LNCAP (cell line): ENCODE measurements at regions not wholly inside any gene's neighbourhood (a gene's known extent, or its start where the extent isn't known, plus 50 kb on each side); places are given as distances from the start of the nearest gene placed in this dataset.

Source experiments
- TF ChIP-seq, protein P1 (sequence below): fragments of 450-650 bp; IDR thresholded peaks from 2 replicates; pipeline ENCODE4 v1.5.1; 2017; ENCODE audit warnings: mild to moderate bottlenecking

DNA sequence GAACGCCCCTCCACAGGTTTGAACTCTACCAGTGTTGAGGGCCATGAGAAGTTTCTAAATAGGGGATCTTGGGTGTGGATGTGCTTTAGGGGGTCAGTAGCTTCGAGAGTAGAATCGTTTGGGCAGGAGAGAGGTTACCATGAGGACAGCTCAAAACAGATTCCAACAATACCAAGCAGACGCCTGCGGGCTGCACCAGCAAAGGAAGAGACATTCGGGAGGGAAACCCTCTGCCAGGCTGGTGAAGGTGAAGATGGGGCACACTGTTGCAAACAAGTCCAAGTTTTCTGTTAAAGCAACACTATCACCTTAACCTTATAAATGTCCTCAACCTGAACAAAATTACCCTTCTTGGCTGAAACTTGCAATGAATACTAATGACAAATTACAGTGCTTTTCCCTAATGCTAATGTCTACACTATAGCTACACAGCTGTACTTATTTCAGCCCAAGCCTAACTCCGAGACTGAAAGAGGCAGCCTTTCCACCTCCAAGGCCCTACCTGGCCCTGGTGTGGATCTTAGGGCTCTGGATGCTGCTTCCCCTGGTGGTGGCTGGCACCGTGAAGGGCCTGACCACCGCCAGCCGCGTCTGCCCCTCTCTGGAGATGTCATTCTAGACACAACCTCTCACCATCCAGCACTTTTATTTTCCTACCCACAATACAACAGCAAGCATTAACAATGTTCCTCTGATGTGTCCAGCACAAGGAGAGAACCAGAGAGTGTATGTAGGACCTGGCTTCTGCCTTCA lies 80.1 kb downstream of the DLL1 start:
- TF ChIP-seq, protein P1, sequence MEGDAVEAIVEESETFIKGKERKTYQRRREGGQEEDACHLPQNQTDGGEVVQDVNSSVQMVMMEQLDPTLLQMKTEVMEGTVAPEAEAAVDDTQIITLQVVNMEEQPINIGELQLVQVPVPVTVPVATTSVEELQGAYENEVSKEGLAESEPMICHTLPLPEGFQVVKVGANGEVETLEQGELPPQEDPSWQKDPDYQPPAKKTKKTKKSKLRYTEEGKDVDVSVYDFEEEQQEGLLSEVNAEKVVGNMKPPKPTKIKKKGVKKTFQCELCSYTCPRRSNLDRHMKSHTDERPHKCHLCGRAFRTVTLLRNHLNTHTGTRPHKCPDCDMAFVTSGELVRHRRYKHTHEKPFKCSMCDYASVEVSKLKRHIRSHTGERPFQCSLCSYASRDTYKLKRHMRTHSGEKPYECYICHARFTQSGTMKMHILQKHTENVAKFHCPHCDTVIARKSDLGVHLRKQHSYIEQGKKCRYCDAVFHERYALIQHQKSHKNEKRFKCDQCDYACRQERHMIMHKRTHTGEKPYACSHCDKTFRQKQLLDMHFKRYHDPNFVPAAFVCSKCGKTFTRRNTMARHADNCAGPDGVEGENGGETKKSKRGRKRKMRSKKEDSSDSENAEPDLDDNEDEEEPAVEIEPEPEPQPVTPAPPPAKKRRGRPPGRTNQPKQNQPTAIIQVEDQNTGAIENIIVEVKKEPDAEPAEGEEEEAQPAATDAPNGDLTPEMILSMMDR, result no peak

DNA sequence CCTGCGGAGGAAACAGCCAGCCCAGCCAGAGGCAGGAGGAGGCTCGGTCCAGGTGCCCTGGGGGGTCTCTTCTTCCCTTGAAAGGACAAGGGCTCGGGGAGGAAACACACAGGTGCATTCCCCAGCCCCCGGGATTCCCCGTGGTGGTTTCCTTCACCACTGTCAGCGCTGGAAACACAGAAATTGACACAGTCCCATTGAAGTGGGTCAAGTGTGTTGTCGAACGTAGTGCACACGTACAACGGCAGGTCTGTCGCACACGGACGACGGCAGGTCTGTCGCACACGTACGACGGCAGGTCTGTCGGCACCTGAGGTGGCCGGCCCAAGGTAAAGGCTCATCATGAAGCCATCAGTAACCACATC lies 80.9 kb downstream of the DLL1 start:
- TF ChIP-seq, protein P1, result no peak

DNA sequence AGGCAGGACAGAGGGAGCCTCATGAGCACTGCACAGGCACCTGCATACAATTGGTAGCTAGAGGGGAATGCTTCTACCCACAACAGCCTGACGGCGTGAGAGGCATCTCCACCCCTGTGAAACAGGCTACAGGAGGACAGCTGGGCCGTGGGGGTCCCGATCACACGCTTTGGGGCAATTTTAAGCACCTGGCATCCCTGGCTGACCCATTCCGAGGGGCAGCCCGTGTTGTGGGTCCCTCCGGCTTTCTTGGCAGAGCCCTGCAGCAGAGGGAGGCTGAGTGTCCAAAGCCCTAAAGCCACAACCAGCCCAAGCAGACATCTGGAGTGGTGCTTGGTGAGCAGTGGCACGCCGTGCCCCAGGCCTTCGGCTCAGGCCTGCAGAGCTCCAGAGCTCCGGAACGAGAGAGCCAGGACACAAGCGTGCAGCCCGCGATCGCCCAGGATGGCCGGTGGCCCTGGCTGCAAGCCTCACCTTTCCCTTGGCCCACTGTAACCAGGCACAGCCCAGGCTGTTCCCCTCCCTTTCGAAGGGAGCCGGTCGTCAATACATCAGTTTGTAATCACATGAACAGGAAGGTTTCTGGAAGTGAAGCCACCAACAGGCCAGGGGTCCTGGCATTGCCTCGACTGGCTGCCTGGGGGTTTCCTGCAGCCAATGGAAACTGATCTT lies 81.4 kb downstream of the DLL1 start:
- TF ChIP-seq, protein P1, result no peak

DNA sequence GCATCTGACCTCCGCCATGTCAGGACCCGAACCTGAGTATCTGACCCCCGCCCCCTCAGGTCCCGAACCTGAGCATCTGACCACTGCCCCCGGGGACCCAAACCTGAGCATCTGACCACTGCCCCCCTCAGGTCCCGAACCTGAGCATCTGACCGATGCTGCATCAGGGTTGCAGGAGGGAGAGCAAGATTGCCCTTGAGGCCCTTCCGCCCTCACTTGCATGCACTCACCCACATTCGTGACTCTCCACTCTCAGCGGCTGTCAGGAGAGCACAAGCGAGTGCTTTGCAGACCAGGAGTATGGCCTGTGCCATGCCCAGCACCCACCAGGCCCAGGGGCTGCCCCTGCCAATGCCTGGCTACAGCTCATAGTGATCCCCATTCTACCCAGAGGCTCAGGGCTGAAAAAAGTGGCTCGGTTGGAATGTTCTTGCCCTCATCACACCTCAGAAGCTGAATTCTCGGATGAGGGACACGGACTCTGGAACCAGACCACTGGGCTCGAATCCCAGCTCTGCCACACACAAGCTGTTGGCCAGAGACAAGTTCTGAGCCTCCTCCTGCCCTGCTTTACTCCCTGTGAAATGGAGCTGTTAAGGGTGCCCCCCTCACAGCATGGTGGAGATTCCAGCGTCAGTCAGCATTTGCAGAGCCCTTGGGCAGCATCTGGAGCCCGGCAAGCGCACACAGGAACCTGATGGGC lies 82.1 kb downstream of the DLL1 start:
- TF ChIP-seq, protein P1, result no peak

DNA sequence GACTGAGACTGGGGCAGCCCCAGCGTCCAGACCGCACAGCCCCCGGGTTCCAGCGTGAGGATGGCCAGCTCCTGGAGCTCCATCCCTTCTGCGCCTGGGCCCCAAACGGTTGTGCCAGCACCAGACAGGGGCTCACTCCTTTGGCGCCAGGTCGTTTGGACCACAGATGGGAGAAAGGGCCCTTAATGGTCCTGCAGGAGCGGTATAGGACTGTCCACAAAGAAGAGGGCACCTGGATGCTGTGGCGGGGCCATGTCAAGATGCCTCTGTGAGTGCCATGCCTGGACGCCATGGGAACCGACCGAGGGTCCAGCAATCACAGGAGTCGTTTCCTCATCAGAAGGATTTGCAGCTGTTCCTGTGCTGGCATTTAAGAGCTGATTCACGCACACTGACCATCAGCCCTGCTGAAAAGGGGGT lies 82.7 kb downstream of the DLL1 start:
- TF ChIP-seq, protein P1, result no peak

DNA sequence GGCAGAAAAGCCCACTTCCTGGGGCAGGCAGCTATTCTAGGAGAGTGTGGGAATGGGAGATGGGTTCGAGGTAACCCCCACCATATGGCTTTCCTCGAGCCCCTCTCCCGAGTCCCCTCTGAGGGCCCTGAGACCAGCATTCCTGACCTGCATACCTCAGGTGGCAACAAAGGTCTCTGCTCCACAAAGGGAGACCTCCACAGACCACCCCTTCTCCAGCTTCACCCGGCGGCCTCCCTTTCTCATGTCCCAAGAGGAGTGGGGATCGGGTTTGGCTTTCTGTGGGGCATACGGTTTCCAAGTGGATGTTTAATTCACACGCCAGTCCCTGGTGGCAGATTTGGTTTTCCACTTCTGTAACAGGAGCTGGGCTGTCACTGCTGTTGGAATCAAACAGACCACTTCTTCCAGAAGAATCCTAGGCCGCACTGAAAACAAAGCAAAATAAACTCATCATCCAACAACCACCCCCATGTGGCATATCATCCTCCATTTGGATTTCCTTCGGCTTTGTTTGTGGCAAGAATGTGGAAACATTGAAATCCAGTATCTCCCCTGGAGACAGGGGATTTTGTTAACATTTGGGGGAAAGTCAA lies 83.2 kb downstream of the DLL1 start:
- TF ChIP-seq, protein P1, result no peak

DNA sequence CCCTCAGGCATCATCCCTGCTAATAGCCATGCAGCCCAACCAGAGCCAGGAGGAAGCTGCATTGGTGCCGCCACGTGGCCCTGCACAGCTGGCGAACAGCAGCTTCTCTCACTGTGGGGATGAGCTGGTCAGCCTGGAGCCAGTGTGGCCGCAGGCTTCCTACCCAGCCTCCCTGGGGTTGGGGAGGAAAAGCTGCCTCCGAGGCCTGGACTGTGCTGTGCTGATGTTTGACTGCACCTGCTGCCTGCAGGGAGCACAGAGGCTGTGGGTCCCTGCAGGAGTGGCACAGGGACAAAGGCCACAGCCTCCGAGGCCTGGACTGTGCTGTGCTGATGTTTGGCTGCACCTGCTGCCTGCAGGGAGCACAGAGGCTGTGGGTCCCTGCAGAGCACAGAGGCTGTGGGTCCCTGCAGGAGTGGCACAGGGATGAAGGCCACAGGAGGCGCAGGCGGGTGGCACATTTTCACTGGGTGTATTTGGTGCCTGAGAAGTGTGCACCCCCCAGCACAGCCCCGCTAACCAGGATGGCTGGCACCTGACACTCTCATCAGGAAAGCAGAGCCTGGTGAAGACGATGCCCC lies 83.9 kb downstream of the DLL1 start:
- TF ChIP-seq, protein P1, result no peak
